Vagina (tissue), 2 donors: ENCODE measurements at regions not wholly inside any gene's neighbourhood (a gene's known extent, or its start where the extent isn't known, plus 50 kb on each side); places are given as distances from the start of the nearest gene placed in this dataset.

Experiments
- POLR2A ChIP-seq, 2 donors: fragments of 450-650 bp; IDR thresholded peaks; one replicate each; pipeline ENCODE4 v1.6.1; 2017; ENCODE audit warnings: antibody characterized with exemption in 2 of 2, mild to moderate bottlenecking in 2 of 2, moderate library complexity in 2 of 2
- TF ChIP-seq, protein P1 (sequence below), 3 experiments: fragments of 450-650 bp in 2 of 3; fragments of 200-600 bp in 1 of 3; sonication (generic) in 1 of 3; IDR thresholded peaks; one replicate each; pipeline ENCODE4 v1.5.1; 2017 to 2019; ENCODE audit warnings: antibody characterized with exemption in 3 of 3, mild to moderate bottlenecking in 2 of 3, moderate library complexity in 2 of 3

DNA sequence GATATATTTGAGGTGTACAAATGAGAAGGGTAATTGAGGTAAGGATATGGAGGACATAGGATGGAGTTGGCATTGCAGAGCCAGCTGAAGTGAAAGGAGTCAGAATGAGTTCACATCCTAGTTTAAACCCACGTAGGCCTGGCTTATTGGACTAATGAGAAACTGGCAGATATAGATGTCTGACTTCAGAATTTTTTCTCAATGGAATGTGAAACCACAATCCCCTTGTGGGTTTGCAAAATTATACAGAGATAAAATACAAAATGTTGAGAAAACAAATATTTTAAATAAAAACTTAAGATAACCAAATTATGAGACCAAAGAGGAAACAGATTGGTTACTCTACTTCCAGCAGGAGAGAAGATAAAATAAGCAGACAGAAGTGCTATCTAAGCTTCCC lies 277.4 kb upstream of the LRRC7 start:
- TF ChIP-seq, protein P1, sequence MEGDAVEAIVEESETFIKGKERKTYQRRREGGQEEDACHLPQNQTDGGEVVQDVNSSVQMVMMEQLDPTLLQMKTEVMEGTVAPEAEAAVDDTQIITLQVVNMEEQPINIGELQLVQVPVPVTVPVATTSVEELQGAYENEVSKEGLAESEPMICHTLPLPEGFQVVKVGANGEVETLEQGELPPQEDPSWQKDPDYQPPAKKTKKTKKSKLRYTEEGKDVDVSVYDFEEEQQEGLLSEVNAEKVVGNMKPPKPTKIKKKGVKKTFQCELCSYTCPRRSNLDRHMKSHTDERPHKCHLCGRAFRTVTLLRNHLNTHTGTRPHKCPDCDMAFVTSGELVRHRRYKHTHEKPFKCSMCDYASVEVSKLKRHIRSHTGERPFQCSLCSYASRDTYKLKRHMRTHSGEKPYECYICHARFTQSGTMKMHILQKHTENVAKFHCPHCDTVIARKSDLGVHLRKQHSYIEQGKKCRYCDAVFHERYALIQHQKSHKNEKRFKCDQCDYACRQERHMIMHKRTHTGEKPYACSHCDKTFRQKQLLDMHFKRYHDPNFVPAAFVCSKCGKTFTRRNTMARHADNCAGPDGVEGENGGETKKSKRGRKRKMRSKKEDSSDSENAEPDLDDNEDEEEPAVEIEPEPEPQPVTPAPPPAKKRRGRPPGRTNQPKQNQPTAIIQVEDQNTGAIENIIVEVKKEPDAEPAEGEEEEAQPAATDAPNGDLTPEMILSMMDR (IDR thresholded peaks at IDR 0.05): no peak
- no peak for TF ChIP-seq POLR2A (IDR thresholded peaks at IDR 0.05)
